ENCODE measurements at regions not wholly inside any gene's neighbourhood (a gene's known extent, or its start where the extent isn't known, plus 50 kb on each side); places are given as distances from the start of the nearest gene placed in this dataset.

DNA sequence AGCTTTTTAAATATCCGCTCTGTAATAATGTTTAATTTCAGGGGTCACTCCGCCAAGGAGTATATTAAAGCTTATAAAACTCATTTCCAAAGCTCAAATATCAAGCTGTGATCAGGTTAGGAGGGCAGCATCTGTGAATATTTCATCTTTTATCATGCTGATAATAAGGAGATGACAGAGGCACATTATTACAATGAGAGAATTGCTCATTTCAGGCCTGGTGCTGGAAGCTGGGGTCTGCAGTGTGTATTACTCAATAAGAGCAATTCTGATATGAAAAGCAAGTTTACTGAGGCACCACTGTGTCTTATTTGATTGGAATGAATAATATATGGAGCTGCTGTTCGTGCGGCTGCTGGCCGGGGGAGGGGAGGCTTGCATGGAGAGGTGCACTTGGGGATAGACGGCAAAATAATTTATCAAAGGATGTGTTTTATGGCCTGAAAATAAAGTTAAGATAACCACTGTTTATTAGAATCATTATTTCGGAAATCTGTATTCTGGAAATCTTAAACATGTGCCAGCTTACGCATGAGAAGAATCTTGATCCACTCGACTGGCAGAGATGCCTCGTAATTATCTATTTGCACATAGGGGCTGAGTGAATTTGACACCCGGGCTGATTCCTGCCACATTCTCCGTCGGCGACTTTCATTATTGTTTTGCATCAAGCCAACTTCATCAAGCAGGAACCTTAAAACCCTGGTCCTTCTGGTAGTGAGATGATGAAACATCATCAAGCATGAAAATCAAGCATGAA is 173.2 kb downstream of the RRAGC start:
- RAD21 ChIA-PET (ENCODE audit: low non-redundant PET in 1 of 2, low total read pairs in 2 of 2, uncharacterized antibody in 2 of 2, unreplicated experiment in 2 of 2) = no interaction called here
- no peak for DNase-seq (ENCODE audit: low read depth, low spot score)
- H3K4me2 ChIP-seq (ENCODE audit: low read length) = no peak overlapping the region
- H3K27me3 ChIP-seq (ENCODE audit: insufficient read depth, low read length) = peaks cover 49% of the 10 kb centered on the region
- POLR2A ChIA-PET = no interaction called here
- H3K27ac ChIP-seq (ENCODE audit: low read depth, low read length) = no peak overlapping the region
- no peaks in the 10 kb centered on the region for H3K9me3 ChIP-seq (ENCODE audit: control insufficient read depth in 1 of 2, insufficient read depth in 1 of 2, low read depth in 1 of 2, low read length in 2 of 2)
- no peaks in the 10 kb centered on the region; the same call in 1 of the 2 replicates for H3K9me2 ChIP-seq (ENCODE audit: insufficient read depth)
- BruUV-seq (replicated peaks) = no TSS peak
- no peaks in the 10 kb centered on the region for H3K36me3 ChIP-seq (ENCODE audit: control insufficient read depth in 1 of 2, insufficient read depth in 2 of 2, low read length in 2 of 2)
- no peaks in the 10 kb centered on the region for H3K4me1 ChIP-seq (ENCODE audit: control insufficient read depth in 1 of 2, insufficient read depth in 2 of 2, low read length in 2 of 2)
- no peaks in the 10 kb centered on the region for H3K79me2 ChIP-seq (ENCODE audit: insufficient read depth, low read length)
- no peaks in the 10 kb centered on the region for H4K20me1 ChIP-seq (ENCODE audit: insufficient read depth)
- CTCF ChIA-PET = no interaction called here
- no peak overlapping the region for H3K4me3 ChIP-seq (replicated peaks in 1 of 2; ENCODE audit: low read depth in 1 of 2, low read length in 2 of 2)
- no peak for ATAC-seq
- no peak overlapping the region for H3K9ac ChIP-seq (ENCODE audit: low read length)
- TF ChIP-seq ZFX (IDR thresholded peaks at IDR 0.05) (no peak), SRF (IDR thresholded peaks at IDR 0.05; ENCODE audit: low read depth) (no peak), EZH2phosphoT487 (IDR thresholded peaks at IDR 0.05; ENCODE audit: borderline replicate concordance) (no peak), EZH2 (IDR thresholded peaks at IDR 0.05) (no peak), FOSL1 (IDR thresholded peaks at IDR 0.05; ENCODE audit: low read depth) (no peak), CEBPB (IDR thresholded peaks at IDR 0.05; ENCODE audit: low read depth) (no peak), ELF1 (IDR thresholded peaks at IDR 0.05; ENCODE audit: borderline replicate concordance, low read depth) (no peak), TCF7L2 (IDR thresholded peaks at IDR 0.05; ENCODE audit: borderline replicate concordance, extremely low read depth, insufficient read depth, insufficient read length) (no peak), CBX3 (IDR thresholded peaks at IDR 0.05; ENCODE audit: low read depth) (no peak), EGR1 (IDR thresholded peaks at IDR 0.05; ENCODE audit: low read depth) (no peak)
- TF ChIP-seq, protein P1, sequence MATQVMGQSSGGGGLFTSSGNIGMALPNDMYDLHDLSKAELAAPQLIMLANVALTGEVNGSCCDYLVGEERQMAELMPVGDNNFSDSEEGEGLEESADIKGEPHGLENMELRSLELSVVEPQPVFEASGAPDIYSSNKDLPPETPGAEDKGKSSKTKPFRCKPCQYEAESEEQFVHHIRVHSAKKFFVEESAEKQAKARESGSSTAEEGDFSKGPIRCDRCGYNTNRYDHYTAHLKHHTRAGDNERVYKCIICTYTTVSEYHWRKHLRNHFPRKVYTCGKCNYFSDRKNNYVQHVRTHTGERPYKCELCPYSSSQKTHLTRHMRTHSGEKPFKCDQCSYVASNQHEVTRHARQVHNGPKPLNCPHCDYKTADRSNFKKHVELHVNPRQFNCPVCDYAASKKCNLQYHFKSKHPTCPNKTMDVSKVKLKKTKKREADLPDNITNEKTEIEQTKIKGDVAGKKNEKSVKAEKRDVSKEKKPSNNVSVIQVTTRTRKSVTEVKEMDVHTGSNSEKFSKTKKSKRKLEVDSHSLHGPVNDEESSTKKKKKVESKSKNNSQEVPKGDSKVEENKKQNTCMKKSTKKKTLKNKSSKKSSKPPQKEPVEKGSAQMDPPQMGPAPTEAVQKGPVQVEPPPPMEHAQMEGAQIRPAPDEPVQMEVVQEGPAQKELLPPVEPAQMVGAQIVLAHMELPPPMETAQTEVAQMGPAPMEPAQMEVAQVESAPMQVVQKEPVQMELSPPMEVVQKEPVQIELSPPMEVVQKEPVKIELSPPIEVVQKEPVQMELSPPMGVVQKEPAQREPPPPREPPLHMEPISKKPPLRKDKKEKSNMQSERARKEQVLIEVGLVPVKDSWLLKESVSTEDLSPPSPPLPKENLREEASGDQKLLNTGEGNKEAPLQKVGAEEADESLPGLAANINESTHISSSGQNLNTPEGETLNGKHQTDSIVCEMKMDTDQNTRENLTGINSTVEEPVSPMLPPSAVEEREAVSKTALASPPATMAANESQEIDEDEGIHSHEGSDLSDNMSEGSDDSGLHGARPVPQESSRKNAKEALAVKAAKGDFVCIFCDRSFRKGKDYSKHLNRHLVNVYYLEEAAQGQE (IDR thresholded peaks at IDR 0.05; ENCODE audit: low read depth) = no peak
- TF ChIP-seq, protein P2, sequence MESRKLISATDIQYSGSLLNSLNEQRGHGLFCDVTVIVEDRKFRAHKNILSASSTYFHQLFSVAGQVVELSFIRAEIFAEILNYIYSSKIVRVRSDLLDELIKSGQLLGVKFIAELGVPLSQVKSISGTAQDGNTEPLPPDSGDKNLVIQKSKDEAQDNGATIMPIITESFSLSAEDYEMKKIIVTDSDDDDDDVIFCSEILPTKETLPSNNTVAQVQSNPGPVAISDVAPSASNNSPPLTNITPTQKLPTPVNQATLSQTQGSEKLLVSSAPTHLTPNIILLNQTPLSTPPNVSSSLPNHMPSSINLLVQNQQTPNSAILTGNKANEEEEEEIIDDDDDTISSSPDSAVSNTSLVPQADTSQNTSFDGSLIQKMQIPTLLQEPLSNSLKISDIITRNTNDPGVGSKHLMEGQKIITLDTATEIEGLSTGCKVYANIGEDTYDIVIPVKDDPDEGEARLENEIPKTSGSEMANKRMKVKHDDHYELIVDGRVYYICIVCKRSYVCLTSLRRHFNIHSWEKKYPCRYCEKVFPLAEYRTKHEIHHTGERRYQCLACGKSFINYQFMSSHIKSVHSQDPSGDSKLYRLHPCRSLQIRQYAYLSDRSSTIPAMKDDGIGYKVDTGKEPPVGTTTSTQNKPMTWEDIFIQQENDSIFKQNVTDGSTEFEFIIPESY (IDR thresholded peaks at IDR 0.05; ENCODE audit: extremely low read depth, insufficient replicate concordance, low read length) = no peak
- TF ChIP-seq, protein P3, sequence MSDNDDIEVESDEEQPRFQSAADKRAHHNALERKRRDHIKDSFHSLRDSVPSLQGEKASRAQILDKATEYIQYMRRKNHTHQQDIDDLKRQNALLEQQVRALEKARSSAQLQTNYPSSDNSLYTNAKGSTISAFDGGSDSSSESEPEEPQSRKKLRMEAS (IDR thresholded peaks at IDR 0.05) = no peak
- TF ChIP-seq, protein P4, sequence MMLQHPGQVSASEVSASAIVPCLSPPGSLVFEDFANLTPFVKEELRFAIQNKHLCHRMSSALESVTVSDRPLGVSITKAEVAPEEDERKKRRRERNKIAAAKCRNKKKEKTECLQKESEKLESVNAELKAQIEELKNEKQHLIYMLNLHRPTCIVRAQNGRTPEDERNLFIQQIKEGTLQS (IDR thresholded peaks at IDR 0.05) = no peak
- intact Hi-C loops (cut with micrococcal nuclease) = no loop called here
- no peak overlapping the region for H2AFZ ChIP-seq (ENCODE audit: low read depth, low read length, poor library complexity, severe bottlenecking)
